Left colon (tissue), 2 donors: ENCODE measurements at regions not wholly inside any gene's neighbourhood (a gene's known extent, or its start where the extent isn't known, plus 50 kb on each side); places are given as distances from the start of the nearest gene placed in this dataset.

Source experiments
- ATAC-seq: fragments of 200-7000 bp; cut with Tn5 transposase; one replicate; pipeline ENCODE4 v1.9.1; 2020; ENCODE audit warnings: mild to moderate bottlenecking, moderate library complexity
- DNase-seq, 2 donors: peaks; one replicate each; pipeline ENCODE4 v3.0.0-alpha.2; 2020
- intact Hi-C, 2 donors: fragments of 100-400 bp; cut with DNase I in 1 of 2; cut with micrococcal nuclease in 1 of 2; formaldehyde crosslinking; loops; one replicate each; pipeline versions ENCODE4 v1.11.2 to v1.14.0; 2022; cut with DNase I, micrococcal nuclease
- donor health status: DM: no; HTN: no; CAD: no.
- donor health status: DM: yes; HTN: yes; CAD: no.

- no peak for DNase-seq
- ATAC-seq: no peak
- intact Hi-C loops: no loop called here
Observed at GRCh38 chr4:13957871-13958270, 330.3 kb upstream of the BOD1L1 start.

- ATAC-seq: no peak
- no peak for DNase-seq
- intact Hi-C loops: no loop called here
Observed at GRCh38 chr4:13963601-13964000, 336.1 kb upstream of the BOD1L1 start.

- no peak for ATAC-seq
- intact Hi-C loops: no loop called here
- no peak for DNase-seq
Observed at GRCh38 chr4:13966231-13967195, 339.0 kb upstream of the BOD1L1 start.

- no peak for ATAC-seq
- intact Hi-C loops: no loop called here
Observed at GRCh38 chr4:13968723-13969122, 341.2 kb upstream of the BOD1L1 start.

GRCh38 chr4:13970349-13970748 lies 342.8 kb upstream of the BOD1L1 start:
- intact Hi-C loops: no loop called here
- DNase-seq (no peak), ATAC-seq (no peak)

More at GRCh38 chr4:13968723-13969122, 341.2 kb upstream of the BOD1L1 start:
- DNase-seq: no peak

- ATAC-seq: no peak
- DNase-seq: no peak
- intact Hi-C loops: no loop called here
Observed at GRCh38 chr4:13977746-13978145, 350.2 kb upstream of the BOD1L1 start.

GRCh38 chr4:13980317-13981310 lies 353.1 kb upstream of the BOD1L1 start:
- intact Hi-C loops: no loop called here
- no peak for ATAC-seq

GRCh38 chr4:13981499-13981898 lies 354.0 kb upstream of the BOD1L1 start:
- ATAC-seq (no peak), DNase-seq (no peak)
- intact Hi-C loops: no loop called here

More at GRCh38 chr4:13980317-13981310, 353.1 kb upstream of the BOD1L1 start:
- no peak for DNase-seq

- DNase-seq (no peak), ATAC-seq (no peak)
- intact Hi-C loops: no loop called here
Observed at GRCh38 chr4:13982010-13982409, 354.5 kb upstream of the BOD1L1 start.

- DNase-seq (no peak), ATAC-seq (no peak)
- intact Hi-C loops: no loop called here
Observed at GRCh38 chr4:13983189-13983790, 355.8 kb upstream of the BOD1L1 start.

GRCh38 chr4:13984991-13985800 lies 357.7 kb upstream of the BOD1L1 start:
- peak in 1 of 2 donors; percentile 6 for DNase-seq
- ATAC-seq: no peak
- intact Hi-C loops: no loop called here

GRCh38 chr4:13985837-13986236 lies 358.3 kb upstream of the BOD1L1 start:
- ATAC-seq: no peak
- no peak for DNase-seq
- intact Hi-C loops: no loop called here

GRCh38 chr4:13986548-13986947 lies 359.0 kb upstream of the BOD1L1 start:
- ATAC-seq (no peak), DNase-seq (no peak)
- intact Hi-C loops: no loop called here

GRCh38 chr4:13988353-13989305 lies 361.1 kb upstream of the BOD1L1 start:
- ATAC-seq (no peak), DNase-seq (peak in 1 of 2 donors; percentile 30)
- intact Hi-C loops: no loop called here

- ATAC-seq: no peak
- DNase-seq: no peak
- intact Hi-C loops: no loop called here
Observed at GRCh38 chr4:13989501-13989900, 362.0 kb upstream of the BOD1L1 start.

- no peak for ATAC-seq
- no peak for DNase-seq
- intact Hi-C loops: no loop called here
Observed at GRCh38 chr4:13990596-13991589, 363.4 kb upstream of the BOD1L1 start.
